ENCODE measurements at regions not wholly inside any gene's neighbourhood (a gene's known extent, or its start where the extent isn't known, plus 50 kb on each side); places are given as distances from the start of the nearest gene placed in this dataset.

GRCh38 chr1:5318143-5318816, 663.9 kb downstream of the AJAP1 start:
- no peak for TF ChIP-seq MAX (IDR thresholded peaks at IDR 0.05)
- TF ChIP-seq POLR2A (IDR thresholded peaks at IDR 0.05; ENCODE audit: borderline replicate concordance, extremely low read depth, insufficient read depth, insufficient read length): no peak
- no peak for TF ChIP-seq CEBPB (IDR thresholded peaks at IDR 0.05; ENCODE audit: low read depth)
- no peak for TF ChIP-seq CTCF (IDR thresholded peaks at IDR 0.05 in 2 of 3, conservative IDR thresholded peaks at IDR 0.05 in 1 of 3; ENCODE audit: borderline replicate concordance in 1 of 3, insufficient read depth in 1 of 3, low read depth in 2 of 3, low read length in 2 of 3)
- TF ChIP-seq JUND (IDR thresholded peaks at IDR 0.05): no peak
- no peak for TF ChIP-seq POLR2AphosphoS5 (IDR thresholded peaks at IDR 0.05; ENCODE audit: low read depth, low read length)
- no peak for TF ChIP-seq EZH2phosphoT487 (IDR thresholded peaks at IDR 0.05; ENCODE audit: borderline replicate concordance)
- no peak for TF ChIP-seq SIN3A (IDR thresholded peaks at IDR 0.05; ENCODE audit: low read depth)
- no peak for TF ChIP-seq SP1 (IDR thresholded peaks at IDR 0.05; ENCODE audit: low read depth)
- TF ChIP-seq FOSL1 (IDR thresholded peaks at IDR 0.05; ENCODE audit: low read depth): no peak
- TF ChIP-seq EZH2 (IDR thresholded peaks at IDR 0.05): no peak
- TF ChIP-seq SRF (IDR thresholded peaks at IDR 0.05; ENCODE audit: low read depth): no peak
- no peak for TF ChIP-seq ZBTB33 (IDR thresholded peaks at IDR 0.05; ENCODE audit: extremely low read depth, insufficient replicate concordance, low read length)

Data from HCT116 (cell line).